ENCODE measurements at regions not wholly inside any gene's neighbourhood (a gene's known extent, or its start where the extent isn't known, plus 50 kb on each side); places are given as distances from the start of the nearest gene placed in this dataset.

GRCh38 chr6:66226109-66226508, 519.1 kb upstream of the EYS start:
- no peaks in the 10 kb centered on the region for H3K4me1 ChIP-seq (ENCODE audit: control insufficient read depth in 2 of 3, insufficient read depth in 2 of 3, low read depth in 1 of 3, low read length in 3 of 3)
- no peak overlapping the region for H3K27ac ChIP-seq (ENCODE audit: low read depth in 2 of 2, low read length in 2 of 2)
- DNase-seq, result no peak
- H3K27me3 ChIP-seq (ENCODE audit: control insufficient read depth, insufficient read depth, low read length), result no peaks in the 10 kb centered on the region
- no peak for TF ChIP-seq CTCF (IDR thresholded peaks at IDR 0.05; ENCODE audit: borderline replicate concordance, extremely low read depth, insufficient read depth)
- H3K4me3 ChIP-seq (ENCODE audit: low read length in 3 of 3), result no peak overlapping the region
- no peak for FAIRE-seq
- no peaks in the 10 kb centered on the region for H3K36me3 ChIP-seq (ENCODE audit: control insufficient read depth in 2 of 3, insufficient read depth in 3 of 3, low read length in 3 of 3)
- intact Hi-C loops (cut with DNase I), result no loop called here
- H3K9ac ChIP-seq (ENCODE audit: low read length in 3 of 3), result no peak overlapping the region
- no peaks in the 10 kb centered on the region for H3K9me3 ChIP-seq (ENCODE audit: control insufficient read depth in 2 of 3, insufficient read depth in 1 of 3, low read length in 3 of 3)

- H3K27me3 ChIP-seq (ENCODE audit: control insufficient read depth, insufficient read depth, low read length), result no peaks in the 10 kb centered on the region
- H3K27ac ChIP-seq (ENCODE audit: low read depth in 2 of 2, low read length in 2 of 2), result no peak overlapping the region
- no peaks in the 10 kb centered on the region for H3K36me3 ChIP-seq (ENCODE audit: control insufficient read depth in 2 of 3, insufficient read depth in 3 of 3, low read length in 3 of 3)
- DNase-seq, result no peak
- no peak for TF ChIP-seq CTCF (IDR thresholded peaks at IDR 0.05; ENCODE audit: borderline replicate concordance, extremely low read depth, insufficient read depth)
- H3K9me3 ChIP-seq (ENCODE audit: control insufficient read depth in 2 of 3, insufficient read depth in 1 of 3, low read length in 3 of 3), result no peaks in the 10 kb centered on the region
- no peak for FAIRE-seq
- no peak overlapping the region for H3K4me3 ChIP-seq (ENCODE audit: low read length in 3 of 3)
- H3K4me1 ChIP-seq (ENCODE audit: control insufficient read depth in 2 of 3, insufficient read depth in 2 of 3, low read depth in 1 of 3, low read length in 3 of 3), result no peaks in the 10 kb centered on the region
- H3K9ac ChIP-seq (ENCODE audit: low read length in 3 of 3), result no peak overlapping the region
- intact Hi-C loops (cut with DNase I), result no loop called here
Observed at GRCh38 chr6:66210964-66211363, 503.9 kb upstream of the EYS start.

GRCh38 chr6:66200390-66200789, 493.4 kb upstream of the EYS start:
- no peaks in the 10 kb centered on the region for H3K27me3 ChIP-seq (ENCODE audit: control insufficient read depth, insufficient read depth, low read length)
- no peak overlapping the region for H3K9ac ChIP-seq (ENCODE audit: low read length in 3 of 3)
- DNase-seq, result no peak
- H3K4me3 ChIP-seq (ENCODE audit: low read length in 3 of 3), result no peak overlapping the region
- intact Hi-C loops (cut with DNase I), result no loop called here
- H3K9me3 ChIP-seq (ENCODE audit: control insufficient read depth in 2 of 3, insufficient read depth in 1 of 3, low read length in 3 of 3), result no peaks in the 10 kb centered on the region
- H3K36me3 ChIP-seq (ENCODE audit: control insufficient read depth in 2 of 3, insufficient read depth in 3 of 3, low read length in 3 of 3), result no peaks in the 10 kb centered on the region
- no peak overlapping the region for H3K27ac ChIP-seq (ENCODE audit: low read depth in 2 of 2, low read length in 2 of 2)
- TF ChIP-seq CTCF (IDR thresholded peaks at IDR 0.05; ENCODE audit: borderline replicate concordance, extremely low read depth, insufficient read depth), result no peak
- no peak for FAIRE-seq
- no peaks in the 10 kb centered on the region for H3K4me1 ChIP-seq (ENCODE audit: control insufficient read depth in 2 of 3, insufficient read depth in 2 of 3, low read depth in 1 of 3, low read length in 3 of 3)

- Histone ChIP-seq H3K27ac (ENCODE audit: low read depth in 2 of 2, low read length in 2 of 2) (no peak overlapping the region), H3K4me1 (ENCODE audit: control insufficient read depth in 2 of 3, insufficient read depth in 2 of 3, low read depth in 1 of 3, low read length in 3 of 3) (no peaks in the 10 kb centered on the region), H3K4me3 (ENCODE audit: low read length in 3 of 3) (no peak overlapping the region), H3K36me3 (ENCODE audit: control insufficient read depth in 2 of 3, insufficient read depth in 3 of 3, low read length in 3 of 3) (no peaks in the 10 kb centered on the region), H3K9ac (ENCODE audit: low read length in 3 of 3) (no peak overlapping the region), H3K27me3 (ENCODE audit: control insufficient read depth, insufficient read depth, low read length) (no peaks in the 10 kb centered on the region), H3K9me3 (ENCODE audit: control insufficient read depth in 2 of 3, insufficient read depth in 1 of 3, low read length in 3 of 3) (no peaks in the 10 kb centered on the region)
- FAIRE-seq (no peak), DNase-seq (no peak)
- intact Hi-C loops (cut with DNase I), result no loop called here
- no peak for TF ChIP-seq CTCF (IDR thresholded peaks at IDR 0.05; ENCODE audit: borderline replicate concordance, extremely low read depth, insufficient read depth)
Observed at GRCh38 chr6:66199171-66199570, 492.1 kb upstream of the EYS start.
